Activated CD8-positive, alpha-beta memory T cell treated with anti-CD3 and anti-CD28 coated beads, Interleukin-2, amount 10 ng/mL, durations not matched to agents 7 days and 5 days (primary cell): ENCODE measurements at regions not wholly inside any gene's neighbourhood (a gene's known extent, or its start where the extent isn't known, plus 50 kb on each side); places are given as distances from the start of the nearest gene placed in this dataset.

Experiments used
- ATAC-seq: fragments of 150-1000 bp; cut with Tn5 transposase; one replicate; pipeline ENCODE4 v1.10.0; 2021; ENCODE audit warnings: moderate library complexity
- CTCF ChIA-PET: fragments of 350-600 bp; sonication (Branson Sonifier 250); formaldehyde crosslinking; loops from one replicate; lab custom pipeline; 2021; ENCODE audit warnings: antibody characterized with exemption; lab: Charles Lee
- DNase-seq: peaks from one replicate; pipeline ENCODE4 v3.0.0-alpha.2; 2020
- H3K27ac Mint-ChIP-seq: one replicate; pipeline ENCODE4 v1.8.0; 2021; ENCODE audit warnings: mild to moderate bottlenecking, mixed read lengths
- H3K27me3 Mint-ChIP-seq: one replicate; pipeline ENCODE4 v1.8.0; 2021; ENCODE audit warnings: mixed read lengths
- H3K36me3 Mint-ChIP-seq: one replicate; pipeline ENCODE4 v1.8.0; 2021; ENCODE audit warnings: mild to moderate bottlenecking, mixed read lengths
- H3K4me1 Mint-ChIP-seq: one replicate; pipeline ENCODE4 v1.8.0; 2021; ENCODE audit warnings: mixed read lengths
- H3K4me3 Mint-ChIP-seq: one replicate; pipeline ENCODE4 v1.8.0; 2021; ENCODE audit warnings: mild to moderate bottlenecking, moderate library complexity, mixed read lengths
- H3K9me3 Mint-ChIP-seq: one replicate; pipeline ENCODE4 v1.8.0; 2022; ENCODE audit warnings: low read depth, mixed read lengths

DNA sequence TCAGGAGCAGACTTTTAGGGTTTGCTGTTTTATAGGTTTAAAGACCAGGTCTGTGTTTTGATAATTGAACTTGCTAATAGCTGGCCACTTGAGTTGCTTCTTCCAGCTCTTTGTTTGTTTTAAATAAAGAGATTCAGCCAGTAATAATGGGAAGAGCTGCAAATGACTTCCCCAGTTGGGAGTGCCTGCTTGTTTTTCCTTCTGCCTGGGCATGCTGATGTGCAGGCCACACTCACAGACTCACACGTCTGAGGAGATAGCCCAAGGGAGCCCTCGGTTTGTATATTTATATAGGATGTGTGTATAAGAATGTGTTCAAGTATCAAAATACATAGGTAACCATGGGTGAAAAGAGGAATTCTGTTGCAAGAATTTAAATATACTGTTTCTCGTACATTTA lies 78.2 kb upstream of the BOC start:
- Mint-ChIP-seq H3K4me3 (no peak overlapping the region), H3K27me3 (no peaks in the 10 kb centered on the region), H3K36me3 (no peaks in the 10 kb centered on the region), H3K4me1 (no peaks in the 10 kb centered on the region), H3K9me3 (no peaks in the 10 kb centered on the region), H3K27ac (no peak overlapping the region)
- ATAC-seq (no peak), DNase-seq (no peak)
- CTCF ChIA-PET, result no interaction called here

DNA sequence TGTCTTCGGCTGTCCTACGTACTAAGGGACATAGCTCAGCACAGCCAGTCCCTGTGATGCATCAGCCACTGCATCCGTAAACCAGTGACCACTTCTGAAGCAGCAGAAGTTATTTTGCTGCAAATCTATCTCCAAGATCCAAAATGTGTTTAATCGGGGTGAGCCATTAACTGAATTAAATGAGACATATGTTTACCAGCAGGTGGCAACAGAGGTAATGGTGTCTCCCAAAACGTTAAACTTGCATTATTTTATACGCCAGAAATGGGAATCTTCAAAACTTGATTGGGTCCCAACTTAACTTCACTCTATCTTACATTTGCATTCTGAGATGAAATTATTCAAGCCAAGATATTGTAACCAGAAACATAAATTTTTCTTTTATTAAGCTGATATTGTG lies 75.3 kb upstream of the BOC start:
- CTCF ChIA-PET, result interaction anchor here (0.9 to 2.8 kb wide), 2 partner anchors 152 to 243 kb away, joined by 4 to 19 read pairs; no protein-coding TSS in a partner anchor
- DNase-seq (no peak), ATAC-seq (no peak)
- no peak overlapping the region for H3K4me3 Mint-ChIP-seq
- H3K4me1 Mint-ChIP-seq, result peaks cover 3% of the 10 kb centered on the region
- no peaks in the 10 kb centered on the region for H3K9me3 Mint-ChIP-seq
- no peaks in the 10 kb centered on the region for H3K36me3 Mint-ChIP-seq
- no peaks in the 10 kb centered on the region for H3K27me3 Mint-ChIP-seq
- H3K27ac Mint-ChIP-seq, result no peak overlapping the region

DNA sequence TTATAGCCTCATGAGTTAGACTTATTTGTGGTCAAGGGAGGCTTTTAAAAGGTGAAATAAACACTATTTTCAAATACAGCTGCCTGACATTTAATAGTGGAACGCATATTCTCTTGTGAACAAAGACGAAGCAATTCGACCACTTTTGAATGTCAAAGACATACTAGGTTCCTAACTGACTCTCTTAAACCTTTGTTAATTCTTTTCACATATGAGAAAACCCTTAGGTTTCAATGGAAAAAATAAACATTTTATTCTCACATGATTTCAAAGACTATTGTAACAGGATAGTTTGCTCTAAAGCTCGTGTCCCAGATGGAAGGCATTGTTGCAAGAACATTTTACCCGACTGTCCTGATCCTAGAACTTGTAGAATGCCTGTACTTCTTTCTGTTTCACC lies 74.8 kb upstream of the BOC start:
- Mint-ChIP-seq H3K4me3 (no peak overlapping the region), H3K4me1 (peaks cover 3% of the 10 kb centered on the region), H3K27ac (no peak overlapping the region), H3K27me3 (no peaks in the 10 kb centered on the region), H3K36me3 (no peaks in the 10 kb centered on the region), H3K9me3 (no peaks in the 10 kb centered on the region)
- no peak for ATAC-seq
- CTCF ChIA-PET, result interaction anchor here (0.9 to 2.8 kb wide), 2 partner anchors 152 to 243 kb away, joined by 4 to 19 read pairs; no protein-coding TSS in a partner anchor
- DNase-seq, result no peak

DNA sequence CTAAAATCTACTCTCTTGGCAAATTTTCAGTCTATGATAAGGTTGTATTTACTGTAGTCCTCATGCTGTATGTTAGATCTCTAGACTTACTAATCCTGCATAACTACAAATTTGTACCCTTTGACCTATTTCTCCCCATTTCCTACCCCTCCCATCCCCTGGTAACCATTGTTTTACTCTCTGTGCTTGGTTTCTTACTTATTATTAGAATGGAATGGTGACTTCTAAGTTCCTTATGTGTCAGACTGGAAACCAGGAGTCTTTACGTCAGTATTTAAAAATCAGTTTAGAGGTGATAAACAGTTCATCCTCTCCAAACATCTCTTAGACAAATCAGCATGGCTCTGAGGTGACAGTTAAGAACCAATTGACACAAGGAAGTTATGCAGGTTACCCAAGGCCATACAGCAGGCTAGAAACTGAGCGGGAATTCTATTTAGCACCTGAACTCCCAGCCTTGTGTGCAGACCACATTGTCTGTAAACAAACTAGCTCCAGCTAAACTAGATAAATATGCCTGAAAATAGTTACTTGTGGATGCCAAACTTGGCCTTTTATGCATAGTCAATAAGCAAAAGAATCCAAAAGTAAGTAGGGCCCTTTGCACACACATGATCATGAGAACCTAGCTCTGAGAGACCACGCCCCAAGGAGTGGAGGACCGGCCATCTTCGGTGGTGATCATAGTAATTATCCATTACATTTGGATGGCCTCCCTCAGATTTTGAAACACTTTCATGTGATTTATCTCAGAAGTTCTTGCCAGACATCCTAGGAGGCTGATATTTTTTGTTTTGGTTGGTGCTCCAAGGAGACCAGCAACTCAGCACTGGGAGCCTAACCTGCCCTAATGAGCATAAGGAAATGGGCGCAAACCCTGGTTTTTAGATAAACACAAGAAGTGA lies 72.3 kb upstream of the BOC start:
- no peak for DNase-seq
- no peak for ATAC-seq
- CTCF ChIA-PET, result no interaction called here
- Mint-ChIP-seq H3K27me3 (no peaks in the 10 kb centered on the region), H3K36me3 (no peaks in the 10 kb centered on the region), H3K27ac (no peak overlapping the region), H3K9me3 (no peaks in the 10 kb centered on the region), H3K4me1 (peaks cover 3% of the 10 kb centered on the region), H3K4me3 (no peak overlapping the region)

DNA sequence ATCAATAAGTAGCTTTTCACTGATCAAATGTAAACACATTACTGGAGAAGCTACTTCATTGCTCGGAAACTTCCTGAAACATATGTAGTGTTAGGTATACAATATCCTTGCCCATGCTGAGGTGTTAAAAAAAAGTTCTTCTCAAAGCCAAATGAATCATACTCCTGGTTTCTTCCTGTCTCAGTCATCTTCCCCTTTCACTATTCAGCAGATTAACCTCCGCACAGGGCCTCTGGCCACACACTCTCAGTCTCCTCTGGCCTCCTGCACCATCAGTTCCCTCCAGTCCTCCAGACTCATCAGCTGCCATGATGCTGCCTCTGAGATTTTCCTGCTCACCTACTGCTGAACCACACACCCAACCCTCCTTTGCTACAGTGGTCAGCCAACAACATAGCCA lies 70.5 kb upstream of the BOC start:
- no peak overlapping the region for H3K4me3 Mint-ChIP-seq
- peaks cover 3% of the 10 kb centered on the region for H3K4me1 Mint-ChIP-seq
- no peak for DNase-seq
- CTCF ChIA-PET, result no interaction called here
- ATAC-seq, result no peak
- H3K9me3 Mint-ChIP-seq, result no peaks in the 10 kb centered on the region
- H3K27ac Mint-ChIP-seq, result no peak overlapping the region
- H3K36me3 Mint-ChIP-seq, result no peaks in the 10 kb centered on the region
- peaks cover 3% of the 10 kb centered on the region for H3K27me3 Mint-ChIP-seq

DNA sequence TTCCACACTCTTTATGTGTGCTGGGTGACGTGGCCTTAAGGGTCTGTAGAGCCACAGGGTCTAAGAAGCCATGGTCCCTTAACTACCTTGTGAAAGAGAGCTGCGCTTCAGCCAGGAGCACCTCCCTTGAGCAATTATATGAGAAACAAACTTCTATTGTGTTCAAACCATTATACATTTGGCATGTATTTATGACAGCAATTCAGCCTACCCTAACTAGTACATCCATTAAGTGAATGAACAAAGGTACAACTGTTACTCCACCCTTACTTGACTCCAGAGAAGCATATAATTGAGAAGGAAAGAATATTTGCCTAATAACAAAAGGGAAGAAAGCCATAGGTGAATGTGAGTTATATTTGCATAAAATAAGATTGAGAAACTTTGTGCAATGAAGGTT lies 69.8 kb upstream of the BOC start:
- Mint-ChIP-seq H3K4me1 (peaks cover 3% of the 10 kb centered on the region), H3K27me3 (peaks cover 9% of the 10 kb centered on the region), H3K36me3 (no peaks in the 10 kb centered on the region), H3K9me3 (no peaks in the 10 kb centered on the region), H3K27ac (no peak overlapping the region), H3K4me3 (no peak overlapping the region)
- CTCF ChIA-PET, result no interaction called here
- DNase-seq, result no peak
- ATAC-seq, result no peak

DNA sequence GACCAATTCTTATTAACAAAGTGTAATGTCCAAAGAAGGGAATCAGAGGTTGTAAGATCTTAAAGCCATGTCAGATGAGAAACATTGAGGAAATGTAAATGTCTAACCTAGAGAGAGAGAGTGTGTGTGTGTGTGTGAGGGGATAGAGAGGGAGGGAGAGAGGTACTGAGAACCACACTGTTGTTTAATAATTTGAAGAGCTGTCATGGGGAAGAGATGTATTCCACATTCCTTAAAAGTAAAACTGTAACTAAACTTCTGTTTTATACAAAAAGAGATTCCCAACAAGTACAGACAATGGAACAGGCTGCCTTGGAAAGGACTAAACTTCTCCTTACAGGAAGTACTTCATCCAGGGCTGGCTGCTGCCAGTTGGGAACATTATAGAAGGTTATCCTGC lies 68.9 kb upstream of the BOC start:
- CTCF ChIA-PET, result interaction anchor here (2.5 kb wide), 1 partner anchor 146 kb away, joined by 7 read pairs; no protein-coding TSS in a partner anchor
- Mint-ChIP-seq H3K27ac (no peak overlapping the region), H3K9me3 (no peaks in the 10 kb centered on the region), H3K4me3 (no peak overlapping the region), H3K4me1 (peaks cover 3% of the 10 kb centered on the region), H3K27me3 (peaks cover 12% of the 10 kb centered on the region), H3K36me3 (no peaks in the 10 kb centered on the region)
- DNase-seq, result no peak
- no peak for ATAC-seq

DNA sequence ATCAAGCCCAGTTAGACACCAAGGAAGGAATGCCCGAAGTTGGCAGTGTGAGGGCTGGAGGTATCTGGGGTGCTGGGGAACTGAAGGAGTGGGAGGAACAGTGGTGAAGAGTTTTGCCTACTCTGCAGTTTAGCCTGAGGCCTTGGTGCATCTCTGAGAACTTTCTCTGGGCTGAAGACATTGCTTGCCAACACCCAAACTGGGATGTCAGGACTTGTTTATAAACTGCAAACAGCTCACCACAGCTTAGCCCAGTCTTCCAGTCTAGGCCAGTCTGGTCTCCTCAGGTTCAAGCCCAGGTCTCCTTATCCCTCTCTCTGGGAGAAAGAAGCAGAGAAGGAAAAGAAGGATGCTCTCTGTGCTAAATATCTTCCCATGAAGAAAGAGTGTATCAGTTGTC lies 68.0 kb upstream of the BOC start:
- Mint-ChIP-seq H3K4me1 (peaks cover 3% of the 10 kb centered on the region), H3K36me3 (no peaks in the 10 kb centered on the region)
- CTCF ChIA-PET, result interaction anchor here (2.5 kb wide), 1 partner anchor 145 kb away, joined by 7 read pairs; no protein-coding TSS in a partner anchor

DNA sequence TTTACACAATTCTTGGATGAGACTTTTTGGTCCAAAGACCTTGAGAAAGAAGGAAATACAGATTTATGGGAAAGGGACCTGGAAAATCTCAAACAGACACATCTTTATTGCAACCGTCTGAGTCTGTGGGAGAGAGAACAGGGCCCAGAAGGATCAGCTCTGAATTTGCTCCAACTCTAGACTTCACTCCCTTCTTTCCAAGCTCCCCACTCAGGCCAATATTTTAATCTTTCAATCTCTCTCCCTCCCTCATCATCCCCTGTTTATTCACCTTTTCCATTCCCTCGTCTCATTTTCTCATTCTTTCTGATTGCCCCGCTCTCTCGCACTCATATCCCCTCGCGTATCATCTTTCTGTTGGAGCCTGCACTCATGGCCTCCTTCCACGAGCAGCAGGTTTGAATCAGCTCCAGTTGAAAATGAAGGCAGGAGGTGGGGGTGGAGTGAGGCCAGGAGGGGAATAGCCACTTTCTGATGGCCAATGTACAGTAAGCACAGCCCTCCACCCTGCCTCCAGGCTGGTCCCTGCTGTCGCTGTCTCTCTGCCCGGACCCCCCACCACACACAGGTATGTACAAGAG lies 63.6 kb upstream of the BOC start:
- DNase-seq (no peak), ATAC-seq (no peak)
- Mint-ChIP-seq H3K27me3 (peaks cover 20% of the 10 kb centered on the region), H3K4me1 (no peaks in the 10 kb centered on the region), H3K4me3 (no peak overlapping the region), H3K36me3 (no peaks in the 10 kb centered on the region), H3K27ac (no peak overlapping the region), H3K9me3 (no peaks in the 10 kb centered on the region)
- CTCF ChIA-PET, result no interaction called here

More for the DNA sequence above, 68.0 kb upstream of the BOC start:
- Mint-ChIP-seq H3K9me3 (no peaks in the 10 kb centered on the region), H3K27ac (no peak overlapping the region), H3K27me3 (peaks cover 17% of the 10 kb centered on the region), H3K4me3 (no peak overlapping the region)
- DNase-seq (no peak), ATAC-seq (no peak)

DNA sequence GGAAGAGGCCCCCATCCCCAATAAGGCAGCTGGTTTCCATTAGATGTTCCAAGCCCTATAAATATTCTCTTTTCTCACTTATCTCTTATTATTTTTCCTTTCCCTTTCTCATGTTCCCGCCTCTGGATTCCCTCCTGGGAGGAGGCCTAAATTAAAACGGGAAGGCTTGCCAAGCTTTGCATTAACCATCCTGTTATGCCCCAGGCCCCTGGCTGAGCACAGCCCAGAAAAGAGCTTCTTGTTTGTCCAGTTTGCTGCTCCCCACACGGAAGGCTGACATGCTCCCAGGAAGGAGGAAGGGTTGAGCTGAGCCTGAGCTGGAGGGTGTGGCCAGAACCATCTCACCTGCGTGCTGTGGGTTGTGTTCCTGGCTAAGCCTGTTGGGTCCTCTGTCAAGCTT lies 63.1 kb upstream of the BOC start:
- ATAC-seq, result no peak
- Mint-ChIP-seq H3K4me3 (no peak overlapping the region), H3K27ac (no peak overlapping the region), H3K36me3 (no peaks in the 10 kb centered on the region), H3K27me3 (peaks cover 20% of the 10 kb centered on the region), H3K9me3 (no peaks in the 10 kb centered on the region), H3K4me1 (no peaks in the 10 kb centered on the region)
- CTCF ChIA-PET, result no interaction called here
- DNase-seq, result no peak

DNA sequence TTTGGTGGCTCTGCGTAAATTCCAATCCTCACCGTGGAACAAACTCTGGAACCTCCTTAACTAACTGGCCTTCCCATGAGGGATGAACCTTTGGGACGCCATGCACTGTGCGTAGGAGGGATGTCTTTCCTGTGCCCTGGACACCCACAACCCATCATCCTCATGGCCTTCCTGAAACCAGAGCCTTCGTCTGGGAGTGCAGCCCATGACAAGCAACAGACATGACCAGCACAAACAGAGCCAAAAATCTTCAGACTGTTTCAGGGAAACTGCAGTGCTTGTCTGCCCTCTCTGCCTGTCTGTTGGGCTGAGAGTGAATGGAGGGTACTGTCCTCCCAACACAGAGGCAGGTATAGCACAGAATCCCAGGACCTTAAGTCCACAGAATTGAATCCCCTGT lies 61.1 kb upstream of the BOC start:
- Mint-ChIP-seq H3K9me3 (no peaks in the 10 kb centered on the region), H3K27ac (no peak overlapping the region), H3K36me3 (no peaks in the 10 kb centered on the region), H3K4me3 (no peak overlapping the region), H3K4me1 (no peaks in the 10 kb centered on the region), H3K27me3 (peaks cover 18% of the 10 kb centered on the region)
- CTCF ChIA-PET, result no interaction called here
- DNase-seq (no peak), ATAC-seq (no peak)

DNA sequence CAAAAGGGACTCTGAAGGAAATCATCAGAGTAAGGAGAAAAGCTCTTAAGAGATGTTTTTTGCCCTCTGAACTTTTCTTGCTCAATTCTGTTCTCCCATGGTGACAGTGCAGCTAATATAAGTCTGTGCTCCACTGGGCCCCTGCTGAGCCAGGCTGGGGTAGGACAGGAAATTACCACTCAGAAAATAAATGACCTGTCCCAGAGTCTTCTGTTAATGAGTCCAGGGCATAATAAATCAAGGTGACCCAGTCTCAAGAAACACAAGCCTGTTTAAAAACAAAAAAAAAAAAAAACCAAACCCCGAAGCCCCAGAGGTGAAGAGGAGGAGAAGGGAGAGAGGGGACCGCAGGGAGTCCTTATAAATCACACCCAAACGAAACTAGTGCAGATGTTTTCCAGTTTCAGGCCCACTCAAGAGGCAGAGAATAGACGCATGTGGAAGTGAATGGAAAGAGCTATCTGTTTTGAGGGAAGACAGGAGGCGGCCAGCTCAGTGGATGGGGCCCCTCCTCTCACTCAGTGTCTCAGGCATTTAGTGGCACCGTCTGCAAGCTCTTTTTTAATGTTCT lies 59.8 kb upstream of the BOC start:
- no peaks in the 10 kb centered on the region for H3K9me3 Mint-ChIP-seq
- no peaks in the 10 kb centered on the region for H3K36me3 Mint-ChIP-seq
- H3K4me1 Mint-ChIP-seq, result no peaks in the 10 kb centered on the region
- H3K27me3 Mint-ChIP-seq, result peaks cover 11% of the 10 kb centered on the region
- H3K4me3 Mint-ChIP-seq, result no peak overlapping the region
- ATAC-seq (no peak), DNase-seq (no peak)
- H3K27ac Mint-ChIP-seq, result no peak overlapping the region
- CTCF ChIA-PET, result no interaction called here

DNA sequence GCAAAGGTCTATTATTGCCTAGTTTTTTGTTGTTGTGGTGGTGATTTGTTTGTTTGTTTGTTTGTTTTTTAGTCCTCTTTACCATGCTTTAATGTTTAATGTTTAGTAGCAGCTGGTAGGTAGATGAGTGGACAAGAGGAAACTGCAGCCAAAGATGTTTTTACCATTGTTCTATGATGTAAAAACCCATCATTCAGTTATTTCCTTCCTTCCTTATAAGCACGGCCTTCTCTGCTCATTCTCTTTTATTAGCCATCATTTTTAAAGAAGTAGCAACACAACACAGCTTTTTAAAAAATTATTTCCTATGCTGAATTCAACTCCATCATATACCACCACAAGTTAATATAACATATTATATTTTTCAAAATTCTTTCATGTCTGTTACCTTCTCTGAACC lies 58.5 kb upstream of the BOC start:
- H3K36me3 Mint-ChIP-seq, result no peaks in the 10 kb centered on the region
- no peaks in the 10 kb centered on the region for H3K4me1 Mint-ChIP-seq
- no peak overlapping the region for H3K4me3 Mint-ChIP-seq
- no peak for DNase-seq
- no peak for ATAC-seq
- H3K27me3 Mint-ChIP-seq, result peaks cover 5% of the 10 kb centered on the region
- H3K9me3 Mint-ChIP-seq, result no peaks in the 10 kb centered on the region
- CTCF ChIA-PET, result no interaction called here
- no peak overlapping the region for H3K27ac Mint-ChIP-seq
